HK-2 (cell line): ENCODE measurements at regions not wholly inside any gene's neighbourhood (a gene's known extent, or its start where the extent isn't known, plus 50 kb on each side); places are given as distances from the start of the nearest gene placed in this dataset.
A peak's percentile ranks its signal among the peaks of the same experiment; 100 is the strongest.
"Not testable (repeated sequence)": the region's sequence is repeated elsewhere in the genome, so short reads cannot be mapped to it uniquely, and the experiment has no call there.

Experiments used
- DNase-seq: peaks from one replicate; pipeline ENCODE4 v3.0.0-alpha.2; 2018; ENCODE audit not compliant: unreplicated experiment

DNA sequence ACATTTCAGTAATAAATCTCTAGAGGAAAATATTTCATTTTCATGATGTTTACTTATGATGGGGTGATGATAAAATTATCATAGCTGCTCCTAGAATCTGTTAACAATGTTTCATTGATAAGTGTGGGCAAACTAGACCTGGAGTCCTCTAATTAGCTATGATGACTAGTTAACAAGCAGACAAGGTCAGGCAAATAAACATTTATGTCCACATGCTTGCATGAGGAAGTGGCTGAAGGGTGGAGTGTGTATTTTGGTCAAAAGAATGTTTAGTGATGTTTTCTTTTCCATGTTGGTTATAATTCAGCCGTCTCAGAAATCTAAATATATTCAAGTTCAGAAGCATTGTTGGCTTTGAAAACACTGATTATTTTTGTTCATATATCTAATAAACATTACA, 99.9 kb upstream of the FN1 start:
- DNase-seq, result no peak

DNA sequence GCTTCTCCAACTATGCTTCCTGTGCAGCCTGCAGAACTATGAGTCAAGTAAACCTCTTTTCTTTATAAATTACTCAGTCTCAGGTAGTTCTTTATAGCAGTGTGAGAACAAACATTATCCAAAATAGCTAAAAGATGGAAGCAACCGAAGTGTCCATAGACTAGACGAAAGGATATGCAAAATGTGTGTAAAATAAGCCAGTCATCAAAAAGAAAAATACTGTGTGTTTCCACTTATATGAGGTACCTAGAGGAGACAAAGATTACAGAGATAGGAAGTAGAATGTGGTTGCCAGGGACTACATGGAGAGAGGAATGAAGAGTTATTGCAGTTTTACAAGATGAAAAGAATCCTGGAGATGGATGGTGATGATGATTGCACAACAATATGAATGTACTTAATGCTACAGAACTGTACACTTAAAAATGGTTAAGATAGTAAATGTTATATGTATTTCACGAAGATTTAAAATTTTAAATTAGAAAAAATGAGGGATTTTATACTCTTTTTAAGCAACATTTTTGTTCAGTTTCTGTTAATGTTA, 99.3 kb upstream of the FN1 start:
- DNase-seq, result no peak

DNA sequence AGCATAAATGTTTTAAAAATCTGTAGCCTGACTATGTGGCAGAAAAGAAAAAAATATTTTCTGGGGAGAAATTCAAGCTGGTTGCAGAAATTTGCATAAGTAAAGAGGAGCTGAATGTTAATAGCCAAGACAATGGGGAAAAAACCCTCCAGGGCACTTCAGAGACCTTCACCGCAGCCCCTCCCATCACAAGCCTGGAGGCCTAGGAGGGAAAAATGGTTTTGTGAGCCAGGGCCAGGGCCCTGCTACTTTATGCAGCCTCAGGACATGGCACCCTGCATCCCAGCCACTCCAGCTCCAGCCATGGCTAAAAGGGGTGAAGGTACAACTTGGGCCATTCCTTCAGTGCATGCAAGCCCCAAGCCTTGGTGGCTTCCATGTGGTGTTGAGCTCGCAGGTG, 97.8 kb upstream of the FN1 start:
- DNase-seq, result not testable (repeated sequence)

DNA sequence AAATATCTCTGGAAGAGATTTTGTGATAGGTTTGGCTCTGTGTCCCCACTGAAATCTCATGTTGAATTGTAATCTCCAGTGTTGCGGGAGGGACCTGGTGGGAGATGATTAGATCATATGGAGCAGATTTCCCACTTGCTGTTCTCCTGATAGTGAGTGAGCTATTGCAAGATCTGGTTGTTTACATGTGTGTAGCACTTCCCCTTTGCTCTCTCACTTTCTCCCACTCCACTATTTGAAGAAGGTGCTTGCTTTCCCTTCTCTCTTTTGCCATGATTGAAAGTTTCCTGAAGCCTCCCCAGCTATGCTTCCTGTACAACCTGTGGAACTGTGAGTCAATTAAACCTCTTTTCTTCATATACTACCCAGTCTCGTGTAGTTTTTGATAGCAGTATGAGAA, 97.0 kb upstream of the FN1 start:
- no peak for DNase-seq

DNA sequence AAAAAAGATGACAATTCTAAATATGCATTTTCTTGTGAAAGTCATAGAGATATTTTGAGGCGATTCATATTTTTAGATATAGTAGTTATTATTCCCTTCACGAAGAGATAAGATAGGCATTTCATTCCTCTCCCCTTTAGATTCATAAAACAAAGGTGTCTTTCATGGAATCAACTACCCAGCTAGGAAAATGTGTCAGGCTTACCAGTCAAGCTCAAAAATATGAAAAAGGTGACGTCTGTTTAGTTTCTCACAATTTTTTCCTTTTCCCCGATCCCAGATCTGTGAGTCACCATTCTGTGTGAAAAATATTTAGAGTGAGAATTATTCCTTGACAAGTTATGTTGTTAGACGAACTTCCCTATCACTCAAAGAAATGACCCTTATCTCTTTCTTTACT, 95.4 kb upstream of the FN1 start:
- no peak for DNase-seq

DNA sequence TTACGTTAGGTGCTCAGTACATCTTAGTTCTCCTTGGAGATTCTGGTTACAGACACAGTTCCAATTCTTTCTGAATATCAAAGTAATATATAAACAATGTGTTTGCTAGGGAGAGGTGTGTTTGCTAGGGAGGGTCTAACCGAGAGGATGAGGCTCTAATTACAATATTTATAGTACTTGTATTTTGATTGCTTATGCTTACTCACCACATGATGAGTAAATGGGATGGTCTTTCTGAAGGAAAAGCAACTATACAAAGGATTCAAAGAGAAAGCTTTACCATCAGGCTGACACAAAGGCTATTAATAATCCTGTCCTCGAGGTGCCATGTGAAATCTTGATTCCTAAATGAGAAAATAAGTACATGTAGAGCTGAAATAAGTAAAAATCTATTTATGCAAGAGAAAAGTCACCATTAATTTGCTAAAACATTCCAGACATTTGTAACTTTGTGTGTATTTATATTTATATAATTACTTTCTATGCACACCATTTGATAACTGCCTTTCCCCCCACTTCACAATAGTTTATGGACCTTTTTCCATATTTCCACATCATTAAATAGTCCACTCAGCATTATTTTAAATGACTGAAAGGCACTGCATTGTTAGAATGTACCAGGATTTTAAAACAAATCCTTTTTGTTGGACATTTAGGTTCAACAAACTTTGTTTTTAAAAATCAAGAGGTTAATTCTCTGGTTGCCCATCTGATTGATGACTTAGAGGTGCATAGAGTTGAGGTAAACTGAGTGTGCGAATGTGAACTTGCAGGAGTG, 94.5 kb upstream of the FN1 start:
- DNase-seq, result no peak

DNA sequence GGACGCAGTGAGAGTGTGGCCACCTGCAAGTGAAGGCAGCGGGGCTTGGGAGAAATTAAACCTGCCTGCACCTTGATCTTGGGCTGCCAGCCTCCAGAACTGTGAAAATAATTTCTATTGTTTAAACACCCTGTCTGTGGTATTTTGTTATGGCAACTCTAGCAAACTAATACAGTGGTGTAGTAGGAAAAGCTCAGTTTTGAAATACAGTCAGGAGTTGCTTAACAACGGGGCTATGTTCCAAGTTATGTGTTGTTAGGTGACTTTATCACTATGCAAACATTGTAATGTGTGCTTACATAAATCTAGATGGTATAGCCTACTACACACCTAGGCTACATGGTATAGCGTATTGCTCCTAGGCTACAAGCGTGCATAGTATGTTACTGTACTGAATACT, 93.4 kb upstream of the FN1 start:
- DNase-seq, result no peak

DNA sequence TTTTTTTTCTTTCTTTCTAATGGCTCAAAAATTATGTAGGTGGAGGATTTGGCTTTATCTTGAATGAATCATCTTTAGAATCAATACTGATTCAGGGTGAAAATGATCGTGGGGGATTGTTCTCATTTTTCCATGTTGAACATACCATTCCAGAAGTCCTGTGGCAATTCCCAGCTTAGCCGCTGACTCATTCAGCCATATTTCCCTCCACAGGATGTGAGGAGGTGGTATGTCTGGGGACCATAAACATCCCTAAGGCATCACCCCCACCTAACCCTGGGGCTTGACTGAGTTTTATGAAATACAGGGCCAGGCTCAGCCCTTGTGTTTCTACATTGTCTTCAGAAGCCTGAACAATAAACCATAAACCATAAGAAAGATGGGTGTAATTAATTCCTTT, 92.7 kb upstream of the FN1 start:
- DNase-seq, result peak; percentile 27

DNA sequence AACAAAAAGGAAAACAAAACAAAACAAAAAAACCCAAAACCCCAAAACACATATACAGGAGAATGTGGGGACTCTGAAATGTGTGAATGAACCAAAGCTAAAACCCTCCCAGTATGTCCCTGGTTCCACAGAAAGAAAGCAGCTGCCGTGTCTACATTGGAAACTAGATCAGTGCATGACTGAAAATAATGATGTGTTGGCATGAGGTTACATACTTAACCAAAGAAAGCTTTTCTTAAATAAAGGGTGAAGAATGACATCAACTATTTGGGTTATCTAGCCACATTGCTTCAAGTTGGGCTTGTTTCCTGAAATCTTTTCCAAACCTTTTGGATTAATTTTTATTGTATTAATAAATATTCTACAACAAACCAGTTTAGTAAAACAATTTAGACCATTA, 91.9 kb upstream of the FN1 start:
- no peak for DNase-seq

DNA sequence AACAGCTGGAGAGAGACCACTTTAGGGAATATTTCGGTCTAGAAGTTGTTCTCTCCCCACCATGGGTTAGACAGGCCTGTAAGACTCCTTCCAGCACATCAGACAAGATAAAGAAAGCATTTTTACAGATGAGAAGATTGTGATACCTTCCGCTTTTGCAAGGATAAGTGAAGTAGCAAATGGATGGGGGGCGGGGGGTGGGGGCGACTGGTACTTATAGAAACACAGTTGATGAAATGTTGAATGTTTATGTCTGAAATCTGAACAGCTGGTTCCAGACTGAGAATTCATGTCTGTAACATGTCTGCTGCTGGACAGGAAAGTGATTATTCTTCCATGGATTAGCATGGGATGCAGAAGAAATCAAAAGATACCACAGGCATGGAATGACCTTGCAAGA, 90.5 kb upstream of the FN1 start:
- DNase-seq, result no peak

DNA sequence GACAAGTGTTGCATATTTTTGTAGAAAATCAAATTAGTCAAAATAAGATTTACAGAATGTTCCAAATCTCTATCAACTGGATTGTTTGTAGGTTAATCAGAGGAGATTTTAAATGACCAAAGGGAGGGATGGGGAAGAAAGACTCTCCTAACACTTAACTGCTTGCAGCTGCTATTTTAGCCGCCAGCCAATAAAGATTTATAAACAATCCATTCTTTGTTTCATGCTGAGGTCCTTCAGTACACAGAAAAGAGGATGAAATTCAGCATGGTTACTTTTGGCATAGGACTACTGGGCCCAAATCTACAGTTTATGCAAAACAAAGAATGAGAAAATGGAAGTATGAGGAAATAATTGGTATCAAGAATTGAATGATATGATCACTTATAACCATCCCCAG, 86.4 kb upstream of the FN1 start:
- no peak for DNase-seq

DNA sequence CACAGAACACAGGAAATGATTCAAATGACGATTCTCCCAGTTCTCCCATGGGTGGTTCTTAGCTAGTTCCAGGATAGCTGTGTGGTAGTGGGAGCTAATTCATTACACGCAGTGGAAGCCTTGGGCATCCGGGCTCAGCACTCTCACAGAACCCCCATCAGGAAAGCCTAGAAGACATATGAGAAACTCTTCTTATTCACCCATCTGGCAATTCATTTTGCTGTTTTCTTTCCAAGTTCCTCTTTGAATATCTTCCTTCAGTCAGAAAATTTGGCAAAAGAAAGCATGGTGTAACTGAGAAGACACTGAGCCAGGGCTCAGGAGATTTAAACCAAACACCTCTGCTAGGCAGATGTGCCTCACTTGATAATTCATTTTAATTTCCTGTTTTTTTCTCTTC, 85.2 kb upstream of the FN1 start:
- no peak for DNase-seq

DNA sequence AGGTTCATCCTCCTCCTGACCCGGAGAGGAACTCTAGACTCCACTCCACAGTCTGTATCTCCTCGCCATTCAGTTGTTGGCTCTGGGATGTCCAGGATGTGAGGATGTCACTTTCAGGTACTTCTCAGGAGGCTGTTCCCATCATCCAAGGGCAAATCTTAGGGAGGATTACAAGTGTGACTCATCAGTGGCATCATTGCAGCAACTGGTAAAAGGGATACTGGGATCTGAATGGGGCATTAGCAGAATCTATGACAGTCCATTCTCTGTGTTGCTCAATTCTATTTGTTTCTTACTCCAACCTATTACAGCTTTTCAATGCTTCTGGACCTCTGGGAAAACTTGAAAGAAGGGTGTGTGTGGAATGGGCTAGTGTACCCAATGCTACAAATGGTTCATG, 81.5 kb upstream of the FN1 start:
- no peak for DNase-seq

DNA sequence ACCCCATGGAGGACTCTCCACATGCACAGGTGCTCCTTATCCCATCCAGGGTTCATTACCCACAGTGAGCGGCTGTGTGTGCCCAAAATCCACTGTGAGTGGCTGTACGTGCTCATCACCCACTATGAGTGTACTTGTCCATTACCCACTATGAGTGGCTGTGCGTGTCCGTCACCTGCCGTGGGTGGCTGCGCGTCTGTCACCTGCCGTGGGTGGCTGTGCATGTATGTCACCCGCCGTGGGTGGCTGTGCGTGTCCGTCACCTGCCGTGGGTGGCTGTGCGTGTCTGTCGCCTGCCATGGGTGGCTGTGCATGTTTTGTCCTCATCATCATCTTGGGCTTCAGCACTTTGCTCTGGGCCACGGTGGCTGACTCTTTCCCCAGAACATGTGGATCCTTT, 78.6 kb upstream of the FN1 start:
- no peak for DNase-seq

DNA sequence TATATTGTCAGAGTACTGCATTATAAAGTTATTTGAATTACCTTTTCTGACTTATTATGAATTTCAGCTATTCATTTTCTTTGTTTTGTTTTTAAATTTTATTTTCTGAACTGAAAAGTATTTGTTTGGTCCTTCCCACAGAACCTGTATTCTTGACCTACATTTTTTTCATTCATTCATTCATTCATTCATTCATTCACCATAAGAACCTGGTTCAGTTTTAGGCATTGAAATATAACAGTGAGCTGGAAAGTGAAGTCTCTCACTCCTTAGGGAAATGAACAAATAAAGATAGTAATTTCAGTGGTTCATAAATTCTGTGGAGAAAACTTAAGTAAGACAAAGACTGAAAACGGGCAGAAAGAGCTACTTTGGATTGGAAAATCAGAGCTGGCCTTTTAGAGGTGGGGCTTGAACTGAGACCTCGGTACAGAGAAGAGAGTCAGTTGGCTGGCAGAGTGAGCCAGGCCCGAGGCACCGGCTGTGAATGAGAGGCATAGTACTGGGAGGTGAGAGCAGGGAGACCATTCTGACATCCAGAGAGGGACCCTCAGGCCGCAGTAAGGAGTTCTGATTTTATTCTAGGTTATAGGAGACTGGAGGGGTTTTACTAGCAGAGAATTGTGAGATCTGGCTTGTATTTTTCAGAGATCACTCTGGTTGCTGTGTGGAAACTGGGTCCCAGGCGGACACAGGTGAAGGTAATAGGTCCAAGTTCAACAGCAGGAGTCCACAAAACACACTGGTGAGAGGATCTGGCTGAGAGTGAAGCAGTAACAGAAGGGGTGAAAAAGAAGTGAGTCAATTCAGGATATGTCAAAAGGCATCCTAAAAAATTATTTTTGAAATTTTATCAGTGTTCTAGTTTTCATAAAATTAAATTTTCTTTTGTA, 75.8 kb upstream of the FN1 start:
- DNase-seq, result no peak

DNA sequence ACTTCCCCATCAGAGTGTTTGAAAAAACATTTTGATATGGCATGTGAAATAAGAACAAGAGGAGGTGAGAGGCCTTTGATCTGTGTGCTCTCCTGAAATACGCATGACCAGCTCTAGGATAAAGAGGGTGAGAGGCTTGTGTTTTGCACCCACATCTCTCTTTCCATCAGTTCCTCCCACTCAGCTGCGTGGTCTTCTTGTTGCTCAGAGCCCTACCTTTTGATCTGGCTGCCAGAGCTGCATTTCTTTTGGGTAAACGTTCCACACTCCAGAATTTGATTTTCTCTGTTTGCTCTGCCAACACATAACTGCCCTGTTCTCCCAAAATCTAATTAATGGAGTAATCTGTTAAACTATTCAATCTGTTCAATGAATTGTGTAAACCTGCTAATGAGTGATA, 72.0 kb upstream of the FN1 start:
- DNase-seq, result no peak

DNA sequence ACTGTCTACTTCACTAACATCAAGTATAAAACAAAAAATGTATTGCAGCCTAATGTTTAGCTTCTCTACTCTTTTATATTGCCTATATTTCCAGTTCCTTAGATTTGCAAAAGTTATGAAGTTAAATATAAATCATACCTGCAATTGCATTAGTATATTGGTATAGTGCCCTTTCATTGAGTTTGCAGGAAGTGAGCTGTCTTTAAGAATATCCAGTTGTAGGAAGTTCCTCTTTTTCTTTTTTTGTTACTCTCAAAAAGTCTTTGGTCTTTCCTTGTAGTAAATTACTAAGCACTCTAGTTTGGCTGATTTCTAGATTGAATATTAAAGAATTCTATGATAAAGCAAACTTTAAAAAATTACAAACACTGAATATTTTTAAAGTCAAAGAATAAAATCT, 71.3 kb upstream of the FN1 start:
- no peak for DNase-seq

DNA sequence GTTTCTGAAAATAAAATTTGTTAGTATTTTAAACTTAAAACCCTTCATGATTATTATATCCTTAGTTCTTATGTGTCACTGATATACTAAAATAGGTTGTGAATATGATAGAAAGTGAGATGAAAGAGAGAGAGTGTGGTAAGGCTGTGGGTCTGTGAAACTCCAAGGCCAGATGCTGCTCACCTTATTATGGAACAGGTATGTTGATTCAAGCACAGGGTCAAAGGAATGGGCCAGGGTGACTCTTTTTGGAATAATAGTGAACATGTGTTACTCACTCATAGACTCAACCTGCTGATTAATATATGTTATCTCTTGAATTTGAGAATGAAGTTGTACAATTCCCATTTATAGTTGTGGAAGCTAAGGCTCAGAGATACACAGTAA, 70.7 kb upstream of the FN1 start:
- no peak for DNase-seq

DNA sequence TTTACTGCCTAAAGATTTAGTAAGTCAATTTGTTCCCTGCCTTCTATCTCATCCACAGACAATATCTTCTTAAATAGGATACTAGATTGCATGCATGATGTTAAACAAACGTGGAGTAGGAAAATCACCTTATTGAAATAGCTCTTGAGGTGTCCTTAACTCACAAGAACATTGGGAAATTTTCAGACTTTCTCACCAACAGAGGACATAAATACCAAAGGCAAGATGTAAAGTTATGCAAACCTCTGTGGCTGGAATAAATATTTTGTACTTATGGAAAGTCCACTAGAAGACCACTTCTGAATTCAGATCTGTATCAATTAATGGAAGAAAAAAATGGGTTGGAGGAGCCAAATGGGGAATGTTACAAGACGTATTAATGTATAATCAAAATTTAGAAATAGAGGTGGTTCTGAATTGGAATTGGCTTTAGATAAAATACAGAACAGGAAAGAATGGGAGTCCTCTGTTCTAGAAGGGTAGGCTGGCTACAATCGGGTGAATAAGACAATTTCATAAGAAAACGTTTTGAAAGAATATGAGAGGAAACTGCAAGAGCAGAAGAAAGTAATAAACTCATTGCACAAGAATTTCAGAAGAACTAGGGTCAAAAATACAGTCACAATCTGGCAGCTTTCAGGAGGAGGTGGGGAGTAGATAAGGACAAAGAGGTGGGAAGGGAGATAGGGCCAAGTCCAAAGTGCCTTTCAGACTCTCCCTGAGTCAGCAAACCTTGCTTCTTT, 69.3 kb upstream of the FN1 start:
- no peak for DNase-seq

DNA sequence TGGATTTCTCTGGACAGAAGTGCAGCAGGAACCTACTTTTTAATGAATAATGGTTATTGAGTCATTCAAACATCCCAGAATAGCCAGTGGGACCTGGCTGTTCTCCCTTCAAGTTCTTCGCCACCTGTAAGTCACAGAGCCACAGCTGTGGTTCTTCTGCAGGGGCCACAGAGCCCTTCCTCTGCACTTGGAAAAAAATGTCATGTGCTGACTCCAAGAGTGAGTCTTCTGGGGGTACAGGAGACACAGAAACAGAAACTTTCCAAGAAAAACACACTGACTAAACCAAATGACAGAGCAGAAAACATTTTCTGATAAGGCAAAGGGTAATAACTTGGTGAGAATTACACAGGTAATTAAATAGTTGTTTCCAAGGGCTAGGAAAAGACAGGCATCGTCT, 68.7 kb upstream of the FN1 start:
- no peak for DNase-seq

DNA sequence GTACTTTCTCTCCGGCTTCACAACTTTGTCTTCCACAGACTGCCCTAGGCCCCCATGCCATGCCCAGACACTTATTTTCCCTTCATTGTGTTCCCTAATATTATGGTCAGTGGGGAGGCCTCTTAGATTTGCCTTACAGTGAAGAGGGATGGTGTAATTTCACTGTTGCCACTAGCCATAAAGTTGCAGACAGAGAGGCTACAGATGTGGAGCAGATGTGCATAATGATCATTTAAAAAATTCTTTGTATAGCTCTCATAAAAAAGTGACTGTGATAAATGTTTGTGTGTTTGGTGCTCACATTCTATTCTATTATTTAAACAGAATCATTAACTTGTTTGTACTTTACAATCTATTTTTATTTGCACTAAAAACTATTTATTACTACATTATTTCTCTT, 67.5 kb upstream of the FN1 start:
- no peak for DNase-seq

DNA sequence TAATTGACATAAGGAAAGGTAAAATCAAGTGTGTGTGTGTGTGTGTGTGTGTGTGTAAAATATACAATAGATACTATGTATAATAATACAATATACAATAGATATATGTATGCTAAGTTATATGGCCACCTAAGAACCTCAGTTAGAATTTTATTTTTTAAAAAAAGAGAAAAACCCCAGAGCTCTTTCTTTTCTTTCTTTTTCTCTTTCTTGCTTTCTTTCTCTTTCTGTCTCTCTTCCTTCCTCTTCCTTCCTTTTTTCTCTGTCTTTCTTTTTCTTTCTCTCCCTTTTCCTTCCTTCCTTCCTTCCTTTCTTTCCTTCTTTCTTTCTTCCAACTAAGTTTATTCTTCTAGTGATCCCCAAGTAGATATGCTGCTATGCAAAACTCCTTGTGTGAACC, 64.6 kb upstream of the FN1 start:
- DNase-seq, result no peak
